GM12865 (cell line): ENCODE measurements at regions not wholly inside any gene's neighbourhood (a gene's known extent, or its start where the extent isn't known, plus 50 kb on each side); places are given as distances from the start of the nearest gene placed in this dataset.

ENCODE experiments used
- DNase-seq: peaks from one replicate; pipeline ENCODE4 v3.0.0; 2010; ENCODE audit warnings: low read depth
- H3K4me3 ChIP-seq: 2 replicates; pipeline ENCODE4 v1.5.1; 2011; ENCODE audit warnings: mild to moderate bottlenecking, low read depth, low read length, control low read depth
- TF ChIP-seq, protein P1 (sequence below): IDR thresholded peaks from 2 replicates; pipeline ENCODE4 v1.5.1; 2011; ENCODE audit warnings: low read length, control low read depth, low read depth, inconsistent platforms; ENCODE audit not compliant: insufficient read depth; ENCODE audit errors: missing control alignments

DNA sequence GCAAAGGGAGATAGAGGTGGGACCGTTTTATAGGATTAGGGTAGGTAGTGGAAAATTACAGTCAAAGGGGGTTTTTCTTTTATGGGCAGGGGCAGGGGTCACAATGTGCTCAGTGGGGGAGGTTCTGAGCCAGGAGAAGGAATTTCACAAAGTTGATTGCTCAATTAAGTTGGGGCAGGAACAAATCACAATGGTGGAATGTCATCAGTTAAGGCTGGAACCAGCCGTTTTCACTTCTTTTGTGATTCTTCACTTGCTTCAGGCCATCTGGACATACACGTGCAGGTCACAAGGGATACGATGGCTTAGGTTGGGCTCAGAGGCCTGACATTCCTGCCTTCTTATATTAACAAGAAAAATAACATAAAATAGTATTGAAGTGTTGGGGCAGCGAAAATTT, 453.8 kb downstream of the VGLL3 start:
- DNase-seq, result no peak
- TF ChIP-seq, protein P1, sequence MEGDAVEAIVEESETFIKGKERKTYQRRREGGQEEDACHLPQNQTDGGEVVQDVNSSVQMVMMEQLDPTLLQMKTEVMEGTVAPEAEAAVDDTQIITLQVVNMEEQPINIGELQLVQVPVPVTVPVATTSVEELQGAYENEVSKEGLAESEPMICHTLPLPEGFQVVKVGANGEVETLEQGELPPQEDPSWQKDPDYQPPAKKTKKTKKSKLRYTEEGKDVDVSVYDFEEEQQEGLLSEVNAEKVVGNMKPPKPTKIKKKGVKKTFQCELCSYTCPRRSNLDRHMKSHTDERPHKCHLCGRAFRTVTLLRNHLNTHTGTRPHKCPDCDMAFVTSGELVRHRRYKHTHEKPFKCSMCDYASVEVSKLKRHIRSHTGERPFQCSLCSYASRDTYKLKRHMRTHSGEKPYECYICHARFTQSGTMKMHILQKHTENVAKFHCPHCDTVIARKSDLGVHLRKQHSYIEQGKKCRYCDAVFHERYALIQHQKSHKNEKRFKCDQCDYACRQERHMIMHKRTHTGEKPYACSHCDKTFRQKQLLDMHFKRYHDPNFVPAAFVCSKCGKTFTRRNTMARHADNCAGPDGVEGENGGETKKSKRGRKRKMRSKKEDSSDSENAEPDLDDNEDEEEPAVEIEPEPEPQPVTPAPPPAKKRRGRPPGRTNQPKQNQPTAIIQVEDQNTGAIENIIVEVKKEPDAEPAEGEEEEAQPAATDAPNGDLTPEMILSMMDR, result no peak
- H3K4me3 ChIP-seq, result no peak overlapping the region

DNA sequence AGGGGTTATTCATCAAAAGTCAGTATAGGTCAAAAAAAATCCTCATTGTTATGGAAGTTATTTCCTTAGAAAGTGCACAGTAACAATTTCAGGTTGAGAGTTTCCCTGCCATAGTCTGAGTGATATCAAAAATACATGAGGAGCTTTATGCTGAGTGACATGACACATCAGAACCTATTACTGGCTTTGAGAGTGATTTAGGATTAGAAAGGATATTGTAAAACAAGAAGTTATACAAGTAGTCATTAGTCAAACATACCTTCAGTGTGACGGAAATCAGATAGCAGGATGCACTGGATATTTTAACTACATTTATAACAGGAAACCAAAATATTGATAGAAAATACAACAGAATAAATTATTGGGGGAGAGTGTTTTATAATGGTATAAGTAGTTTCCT, 471.1 kb downstream of the VGLL3 start:
- DNase-seq, result no peak
- TF ChIP-seq, protein P1, result no peak
- no peak overlapping the region for H3K4me3 ChIP-seq

DNA sequence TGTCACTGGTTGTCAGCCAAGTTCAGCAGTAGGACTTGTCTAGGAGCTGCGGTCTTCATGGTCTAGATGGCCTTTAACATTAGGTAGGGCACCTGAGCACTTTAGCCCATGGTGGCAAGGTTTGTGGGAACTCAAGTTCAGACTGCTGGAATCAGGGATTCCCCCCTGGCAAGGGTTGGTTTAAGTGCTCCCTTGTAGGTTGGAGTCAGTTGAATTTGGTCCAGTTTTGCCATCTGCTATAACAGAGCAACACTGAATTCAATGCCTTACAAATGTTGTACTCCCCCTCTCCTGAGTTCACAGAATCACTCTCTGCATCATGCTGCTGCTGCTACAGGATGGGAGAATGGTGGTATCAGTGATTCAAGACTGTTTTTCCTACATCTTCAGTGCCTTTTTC, 509.3 kb downstream of the VGLL3 start:
- no peak for DNase-seq
- TF ChIP-seq, protein P1, result no peak
- H3K4me3 ChIP-seq, result no peak overlapping the region

DNA sequence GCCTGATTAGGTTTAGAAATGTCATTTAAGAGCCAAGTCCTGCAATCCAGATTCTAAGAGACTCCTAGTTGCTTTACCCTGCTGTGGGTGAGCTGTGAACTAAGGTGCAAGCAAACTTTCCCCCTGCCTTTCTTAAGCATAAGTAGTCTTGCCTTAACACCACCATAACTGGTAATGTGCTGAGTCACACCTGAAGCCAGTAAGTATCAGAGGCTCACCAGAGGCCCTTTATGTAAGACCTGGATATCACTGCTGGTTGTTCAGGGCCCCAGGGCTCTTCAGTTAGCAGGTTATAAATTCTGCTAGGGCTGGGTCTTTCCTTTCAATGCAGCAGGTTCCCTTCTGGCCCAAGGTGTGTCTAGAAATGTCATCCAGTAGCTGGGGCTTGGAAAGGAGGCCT, 509.9 kb downstream of the VGLL3 start:
- no peak overlapping the region for H3K4me3 ChIP-seq
- TF ChIP-seq, protein P1, result no peak
- DNase-seq, result no peak

DNA sequence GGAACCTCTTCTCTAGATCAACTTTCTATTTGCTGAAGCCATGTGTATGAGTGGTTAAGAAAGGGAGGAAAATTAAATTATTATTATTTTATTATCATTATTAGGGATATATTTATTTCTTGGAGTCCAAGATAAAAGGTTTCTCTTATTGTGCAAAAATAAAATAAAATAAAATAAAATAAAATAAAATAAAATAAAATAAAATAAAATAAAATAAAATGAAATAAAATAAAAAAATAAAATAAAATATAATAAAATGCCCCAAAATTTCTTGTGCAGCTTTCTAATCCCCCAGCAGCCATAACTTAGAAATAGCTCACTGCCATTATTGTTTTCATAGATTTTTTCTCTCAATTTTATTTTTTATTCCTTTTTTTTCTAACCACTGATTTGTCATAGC, 526.8 kb downstream of the VGLL3 start:
- DNase-seq, result no peak
- TF ChIP-seq, protein P1, result no peak
- no peak overlapping the region for H3K4me3 ChIP-seq

DNA sequence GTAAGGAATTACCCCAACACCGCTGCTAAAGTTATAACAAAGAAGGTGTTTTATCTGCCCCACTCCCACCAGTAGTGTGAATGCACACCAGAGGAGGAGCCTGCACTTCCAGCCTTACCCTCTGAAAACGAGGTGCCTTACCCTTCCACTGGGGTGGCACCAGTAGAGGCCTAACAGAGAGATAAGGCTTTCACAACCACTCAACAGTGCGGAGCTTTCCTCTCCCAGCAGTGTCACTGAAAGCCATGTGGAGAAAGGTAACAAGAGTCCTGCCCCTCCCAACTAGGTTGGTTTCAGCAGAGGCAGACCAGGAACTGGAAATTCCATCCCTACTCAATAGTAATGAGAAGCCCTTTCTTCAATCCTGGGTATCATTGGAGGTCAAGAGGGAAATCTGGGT, 539.2 kb downstream of the VGLL3 start:
- no peak for DNase-seq
- no peak overlapping the region for H3K4me3 ChIP-seq
- TF ChIP-seq, protein P1, result no peak

DNA sequence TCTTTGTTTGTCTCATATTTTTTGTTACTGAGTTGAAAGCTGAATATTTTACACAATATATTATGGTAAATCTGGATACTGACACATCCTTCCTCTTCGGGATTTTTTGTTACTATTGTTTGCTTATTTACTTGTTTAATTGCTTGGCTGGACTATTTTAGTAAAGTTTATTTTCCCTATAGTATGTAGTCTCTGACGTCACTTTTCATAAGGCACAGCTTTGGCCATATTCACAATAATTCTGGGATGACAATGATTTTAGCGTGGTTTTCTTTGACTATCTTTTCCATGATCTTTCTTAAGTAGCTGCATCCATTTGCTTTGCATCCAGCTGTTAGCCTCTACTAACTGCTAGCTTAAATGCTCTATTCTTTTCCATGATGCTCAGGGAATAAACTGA, 552.4 kb downstream of the VGLL3 start:
- TF ChIP-seq, protein P1, result no peak
- no peak overlapping the region for H3K4me3 ChIP-seq

More for the DNA sequence above, 552.4 kb downstream of the VGLL3 start:
- no peak for DNase-seq
